ENCODE measurements at regions not wholly inside any gene's neighbourhood (a gene's known extent, or its start where the extent isn't known, plus 50 kb on each side); places are given as distances from the start of the nearest gene placed in this dataset.

- TF ChIP-seq, protein P1, sequence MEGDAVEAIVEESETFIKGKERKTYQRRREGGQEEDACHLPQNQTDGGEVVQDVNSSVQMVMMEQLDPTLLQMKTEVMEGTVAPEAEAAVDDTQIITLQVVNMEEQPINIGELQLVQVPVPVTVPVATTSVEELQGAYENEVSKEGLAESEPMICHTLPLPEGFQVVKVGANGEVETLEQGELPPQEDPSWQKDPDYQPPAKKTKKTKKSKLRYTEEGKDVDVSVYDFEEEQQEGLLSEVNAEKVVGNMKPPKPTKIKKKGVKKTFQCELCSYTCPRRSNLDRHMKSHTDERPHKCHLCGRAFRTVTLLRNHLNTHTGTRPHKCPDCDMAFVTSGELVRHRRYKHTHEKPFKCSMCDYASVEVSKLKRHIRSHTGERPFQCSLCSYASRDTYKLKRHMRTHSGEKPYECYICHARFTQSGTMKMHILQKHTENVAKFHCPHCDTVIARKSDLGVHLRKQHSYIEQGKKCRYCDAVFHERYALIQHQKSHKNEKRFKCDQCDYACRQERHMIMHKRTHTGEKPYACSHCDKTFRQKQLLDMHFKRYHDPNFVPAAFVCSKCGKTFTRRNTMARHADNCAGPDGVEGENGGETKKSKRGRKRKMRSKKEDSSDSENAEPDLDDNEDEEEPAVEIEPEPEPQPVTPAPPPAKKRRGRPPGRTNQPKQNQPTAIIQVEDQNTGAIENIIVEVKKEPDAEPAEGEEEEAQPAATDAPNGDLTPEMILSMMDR (conservative IDR thresholded peaks at IDR 0.05; ENCODE audit: low read length) = no peak
- no peak for TF ChIP-seq EZH2phosphoT487 (IDR thresholded peaks at IDR 0.05; ENCODE audit: borderline replicate concordance)
- Histone ChIP-seq H3F3A (ENCODE audit: low read depth) (no peaks in the 10 kb centered on the region), H3K9ac (ENCODE audit: low read depth, low read length, poor library complexity, severe bottlenecking) (peak overlapping the region; percentile 26), H3K36me3 (ENCODE audit: insufficient read depth, low read length) (no peaks in the 10 kb centered on the region), H3K27me3 (ENCODE audit: insufficient read depth, low read length, poor library complexity, severe bottlenecking) (no peaks in the 10 kb centered on the region), H3K4me2 (ENCODE audit: low read depth, low read length, poor library complexity, severe bottlenecking) (no peak overlapping the region), H3K9me3 (ENCODE audit: insufficient read depth, low read depth, low read length) (no peaks in the 10 kb centered on the region), H3K9me2 (replicated peaks; ENCODE audit: low read depth, low read length) (no peaks in the 10 kb centered on the region), H2AFZ (ENCODE audit: low read length) (no peak overlapping the region), H3K4me1 (ENCODE audit: insufficient read depth, low read length, poor library complexity, severe bottlenecking) (peaks cover 45% of the 10 kb centered on the region), H4K20me1 (ENCODE audit: insufficient read depth, low read length, poor library complexity, severe bottlenecking) (no peaks in the 10 kb centered on the region), H3K4me3 (ENCODE audit: low read length, poor library complexity, severe bottlenecking) (no peak overlapping the region), H3K79me2 (ENCODE audit: insufficient read depth, low read length) (no peaks in the 10 kb centered on the region)
These were observed 241.7 kb upstream of the ID2 start for GRCh38 chr2:8440029-8440778.

DNA sequence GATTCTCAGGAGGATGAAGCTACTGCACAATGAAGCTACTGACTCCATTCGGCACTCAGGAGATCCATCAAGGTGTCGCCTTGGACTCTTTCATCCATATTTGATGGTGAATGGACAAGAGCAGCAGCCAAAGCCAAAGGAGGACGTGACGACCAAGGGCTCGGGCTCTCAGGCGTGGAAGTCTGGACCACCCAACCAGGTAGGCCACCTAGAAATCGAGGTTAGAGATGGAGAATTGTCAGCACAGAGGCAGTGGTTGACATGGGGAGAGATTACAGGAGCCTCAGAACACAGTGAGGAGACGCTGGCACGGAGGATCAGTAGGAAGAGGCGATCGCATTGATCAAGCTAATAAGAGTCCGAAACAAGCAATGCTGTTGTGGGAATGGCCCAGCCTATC, 240.5 kb upstream of the ID2 start:
- Histone ChIP-seq H3K9ac (ENCODE audit: low read depth, low read length, poor library complexity, severe bottlenecking) (no peak overlapping the region), H3K9me2 (replicated peaks; ENCODE audit: low read depth, low read length) (no peaks in the 10 kb centered on the region), H3K9me3 (ENCODE audit: insufficient read depth, low read depth, low read length) (no peaks in the 10 kb centered on the region), H4K20me1 (ENCODE audit: insufficient read depth, low read length, poor library complexity, severe bottlenecking) (no peaks in the 10 kb centered on the region), H3F3A (ENCODE audit: low read depth) (no peaks in the 10 kb centered on the region), H3K4me3 (ENCODE audit: low read length, poor library complexity, severe bottlenecking) (no peak overlapping the region), H2AFZ (ENCODE audit: low read length) (no peak overlapping the region), H3K27me3 (ENCODE audit: insufficient read depth, low read length, poor library complexity, severe bottlenecking) (no peaks in the 10 kb centered on the region), H3K79me2 (ENCODE audit: insufficient read depth, low read length) (no peaks in the 10 kb centered on the region), H3K4me2 (ENCODE audit: low read depth, low read length, poor library complexity, severe bottlenecking) (no peak overlapping the region), H3K4me1 (ENCODE audit: insufficient read depth, low read length, poor library complexity, severe bottlenecking) (peaks cover 35% of the 10 kb centered on the region), H3K36me3 (ENCODE audit: insufficient read depth, low read length) (no peaks in the 10 kb centered on the region)
- no peak for TF ChIP-seq EZH2phosphoT487 (IDR thresholded peaks at IDR 0.05; ENCODE audit: borderline replicate concordance)
- TF ChIP-seq, protein P1 (conservative IDR thresholded peaks at IDR 0.05; ENCODE audit: low read length) = no peak

- Histone ChIP-seq H3K9me3 (ENCODE audit: insufficient read depth, low read depth, low read length) (no peaks in the 10 kb centered on the region), H3K4me3 (ENCODE audit: low read length, poor library complexity, severe bottlenecking) (no peak overlapping the region), H3K4me2 (ENCODE audit: low read depth, low read length, poor library complexity, severe bottlenecking) (peak overlapping the region; percentile 7), H3F3A (ENCODE audit: low read depth) (no peaks in the 10 kb centered on the region), H4K20me1 (ENCODE audit: insufficient read depth, low read length, poor library complexity, severe bottlenecking) (no peaks in the 10 kb centered on the region), H3K79me2 (ENCODE audit: insufficient read depth, low read length) (no peaks in the 10 kb centered on the region), H2AFZ (ENCODE audit: low read length) (peak overlapping the region; percentile 35; the same call in 1 of the 2 replicates), H3K27me3 (ENCODE audit: insufficient read depth, low read length, poor library complexity, severe bottlenecking) (no peaks in the 10 kb centered on the region), H3K36me3 (ENCODE audit: insufficient read depth, low read length) (no peaks in the 10 kb centered on the region), H3K9ac (ENCODE audit: low read depth, low read length, poor library complexity, severe bottlenecking) (peak overlapping the region; percentile 29), H3K4me1 (ENCODE audit: insufficient read depth, low read length, poor library complexity, severe bottlenecking) (peaks cover 34% of the 10 kb centered on the region), H3K9me2 (replicated peaks; ENCODE audit: low read depth, low read length) (no peaks in the 10 kb centered on the region)
- TF ChIP-seq EZH2phosphoT487 (IDR thresholded peaks at IDR 0.05; ENCODE audit: borderline replicate concordance) = no peak
- TF ChIP-seq, protein P1 (conservative IDR thresholded peaks at IDR 0.05; ENCODE audit: low read length) = no peak
These were observed 239.9 kb upstream of the ID2 start for GRCh38 chr2:8441986-8442385.

All from Loucy (cell line).